SJSA1 (cell line): ENCODE measurements at regions not wholly inside any gene's neighbourhood (a gene's known extent, or its start where the extent isn't known, plus 50 kb on each side); places are given as distances from the start of the nearest gene placed in this dataset.

ENCODE experiments used
- DNase-seq, 2 experiments: peaks; one replicate each; pipeline ENCODE4 v3.0.0-alpha.2; 2015 to 2020; ENCODE audit warnings: low spot score in 2 of 2, low read depth in 1 of 2
- H3K27ac ChIP-seq: fragments of 250-450 bp; sonication (Bioruptor Pico); 2 replicates; pipeline ENCODE4 v1.5.1; 2020; ENCODE audit warnings: mild to moderate bottlenecking, moderate library complexity
- H3K27me3 ChIP-seq: fragments of 250-450 bp; sonication (Bioruptor Pico); replicated peaks from 2 replicates; pipeline ENCODE4 v1.5.1; 2020; ENCODE audit warnings: mild to moderate bottlenecking, moderate library complexity
- H3K36me3 ChIP-seq: fragments of 250-450 bp; sonication (Bioruptor Pico); 2 replicates; pipeline ENCODE4 v1.5.1; 2020; ENCODE audit warnings: mild to moderate bottlenecking
- H3K4me1 ChIP-seq: fragments of 250-450 bp; sonication (Bioruptor Pico); replicated peaks from 2 replicates; pipeline ENCODE4 v1.6.1; 2021; ENCODE audit warnings: mild to moderate bottlenecking
- H3K4me3 ChIP-seq: fragments of 250-450 bp; sonication (Bioruptor Pico); 2 replicates; pipeline ENCODE4 v1.5.1; 2020; ENCODE audit warnings: mild to moderate bottlenecking
- H3K9me3 ChIP-seq: fragments of 250-450 bp; sonication (Bioruptor Pico); replicated peaks from 2 replicates; pipeline ENCODE4 v1.5.1; 2020; ENCODE audit warnings: mild to moderate bottlenecking

GRCh38 chr10:132479024-132479602 is 58.5 kb upstream of the INPP5A start:
- H3K4me3 ChIP-seq: no peak overlapping the region
- H3K27ac ChIP-seq: no peak overlapping the region
- peaks cover 42% of the 10 kb centered on the region for H3K4me1 ChIP-seq
- no peaks in the 10 kb centered on the region for H3K36me3 ChIP-seq
- DNase-seq: no peak
- no peaks in the 10 kb centered on the region for H3K27me3 ChIP-seq
- H3K9me3 ChIP-seq: no peaks in the 10 kb centered on the region

GRCh38 chr10:132479603-132480221 is 57.9 kb upstream of the INPP5A start:
- no peak for DNase-seq
- Histone ChIP-seq H3K36me3 (no peaks in the 10 kb centered on the region), H3K9me3 (no peaks in the 10 kb centered on the region), H3K27me3 (no peaks in the 10 kb centered on the region), H3K27ac (no peak overlapping the region), H3K4me1 (peaks cover 42% of the 10 kb centered on the region), H3K4me3 (no peak overlapping the region)

- Histone ChIP-seq H3K4me3 (no peak overlapping the region), H3K27ac (no peak overlapping the region), H3K27me3 (no peaks in the 10 kb centered on the region), H3K9me3 (no peaks in the 10 kb centered on the region), H3K36me3 (no peaks in the 10 kb centered on the region), H3K4me1 (peaks cover 42% of the 10 kb centered on the region)
- no peak for DNase-seq
Observed at GRCh38 chr10:132480356-132480755, 57.2 kb upstream of the INPP5A start.

DNA sequence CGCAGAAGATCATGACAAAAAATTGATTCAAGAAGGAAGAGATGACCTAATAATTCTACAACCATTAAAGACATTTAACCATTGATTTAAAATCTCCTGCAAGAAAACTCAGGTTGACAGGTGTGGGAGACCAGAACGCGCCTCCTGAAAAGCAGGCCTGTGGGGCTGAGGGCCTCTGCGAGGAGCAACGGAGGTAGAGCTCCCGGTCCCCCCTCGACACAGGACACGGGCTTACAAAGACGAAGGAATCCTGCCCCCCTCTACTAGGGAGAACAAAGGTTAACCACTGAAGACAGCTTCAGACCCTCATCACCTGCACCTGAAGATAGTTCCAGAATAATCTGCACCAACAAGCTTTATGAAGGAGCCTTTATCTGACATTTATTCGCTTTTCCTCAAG is 55.9 kb upstream of the INPP5A start:
- H3K4me3 ChIP-seq: no peak overlapping the region
- H3K27ac ChIP-seq: peak overlapping the region; percentile 88
- H3K4me1 ChIP-seq: peaks cover 42% of the 10 kb centered on the region
- no peaks in the 10 kb centered on the region for H3K9me3 ChIP-seq
- no peak for DNase-seq
- no peaks in the 10 kb centered on the region for H3K27me3 ChIP-seq
- no peaks in the 10 kb centered on the region for H3K36me3 ChIP-seq

DNA sequence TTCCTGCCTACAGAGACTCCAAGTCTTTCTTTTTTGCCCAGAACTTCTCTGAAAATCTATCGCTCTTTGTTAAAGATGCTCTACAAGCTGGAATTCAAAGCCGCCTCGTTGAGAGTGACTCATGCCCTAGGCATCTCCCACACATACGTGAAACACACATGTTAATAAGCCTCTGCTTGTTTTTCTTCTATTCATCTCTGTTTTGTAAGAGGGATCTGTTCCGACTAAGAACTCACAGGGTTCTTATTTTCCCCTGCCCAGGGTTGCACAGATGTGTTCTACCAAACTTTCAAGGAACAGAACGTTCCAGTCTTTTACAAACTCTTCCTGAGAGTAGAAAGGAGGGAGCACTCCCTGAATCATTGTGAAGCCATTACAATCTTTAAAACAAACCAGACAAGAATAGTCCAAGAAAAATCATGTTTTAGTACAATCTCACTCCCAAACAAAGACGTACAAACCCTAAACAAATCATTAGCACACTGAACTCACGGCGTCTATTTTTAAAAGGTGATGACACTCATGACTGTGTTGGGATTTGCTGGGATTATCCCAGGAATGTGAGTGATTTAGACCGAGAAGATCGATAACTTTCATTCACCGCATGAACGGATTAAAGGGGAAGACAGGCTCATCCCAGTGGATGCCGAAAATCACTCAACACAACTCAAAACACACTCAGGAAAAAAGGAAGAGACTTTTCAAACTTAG is 55.3 kb upstream of the INPP5A start:
- Histone ChIP-seq H3K4me3 (peak overlapping the region; percentile 8), H3K27ac (peak overlapping the region; percentile 88), H3K27me3 (no peaks in the 10 kb centered on the region), H3K4me1 (peaks cover 42% of the 10 kb centered on the region), H3K36me3 (no peaks in the 10 kb centered on the region), H3K9me3 (no peaks in the 10 kb centered on the region)
- peak; percentile 90 for DNase-seq

DNA sequence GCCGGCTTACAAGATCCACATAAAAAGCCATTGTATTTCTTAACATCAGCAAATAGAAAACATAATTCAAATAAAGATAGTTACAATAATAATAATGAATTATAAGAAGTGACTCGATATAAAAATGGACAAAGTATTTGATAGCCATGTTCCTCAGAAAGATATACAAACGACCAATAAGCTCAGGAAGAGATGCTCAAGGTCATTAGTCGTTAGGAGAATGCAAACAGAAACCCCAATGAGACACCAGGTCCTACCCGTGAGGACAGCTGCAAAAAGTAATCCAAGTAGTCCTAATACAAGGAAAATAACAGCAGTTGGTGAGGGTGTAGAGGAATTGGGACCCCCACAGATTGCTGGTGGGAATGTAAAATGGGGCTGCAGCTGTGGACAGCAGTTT is 54.2 kb upstream of the INPP5A start:
- no peaks in the 10 kb centered on the region for H3K27me3 ChIP-seq
- DNase-seq: no peak
- H3K27ac ChIP-seq: no peak overlapping the region
- peaks cover 32% of the 10 kb centered on the region for H3K4me1 ChIP-seq
- H3K9me3 ChIP-seq: no peaks in the 10 kb centered on the region
- H3K4me3 ChIP-seq: no peak overlapping the region
- no peaks in the 10 kb centered on the region for H3K36me3 ChIP-seq

DNA sequence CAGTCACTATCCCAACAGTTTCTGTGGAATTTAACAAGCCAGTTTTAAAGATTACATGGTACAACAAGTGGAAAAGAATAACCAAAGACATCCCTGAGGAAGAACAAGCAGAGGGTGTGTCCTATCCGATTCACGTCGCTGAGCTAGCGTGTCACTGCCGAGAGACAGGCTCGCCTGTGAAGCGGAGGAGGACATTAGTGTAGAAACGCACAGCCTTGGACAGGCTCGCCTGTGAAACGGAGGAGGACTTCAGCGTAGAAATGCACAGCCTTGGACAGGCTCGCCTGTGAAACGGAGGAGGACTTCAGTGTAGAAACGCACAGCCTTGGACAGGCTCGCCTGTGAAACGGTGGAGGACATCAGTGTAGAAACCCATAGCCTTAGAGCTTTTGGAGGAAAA is 52.7 kb upstream of the INPP5A start:
- Histone ChIP-seq H3K27me3 (no peaks in the 10 kb centered on the region), H3K9me3 (no peaks in the 10 kb centered on the region), H3K27ac (no peak overlapping the region), H3K4me3 (no peak overlapping the region), H3K36me3 (no peaks in the 10 kb centered on the region), H3K4me1 (peaks cover 37% of the 10 kb centered on the region)
- no peak for DNase-seq

- Histone ChIP-seq H3K9me3 (no peaks in the 10 kb centered on the region), H3K4me1 (peaks cover 33% of the 10 kb centered on the region), H3K36me3 (no peaks in the 10 kb centered on the region), H3K27ac (no peak overlapping the region), H3K27me3 (no peaks in the 10 kb centered on the region), H3K4me3 (no peak overlapping the region)
- no peak for DNase-seq
Observed at GRCh38 chr10:132485391-132485790, 52.2 kb upstream of the INPP5A start.

- no peak for DNase-seq
- Histone ChIP-seq H3K9me3 (no peaks in the 10 kb centered on the region), H3K27ac (no peak overlapping the region), H3K27me3 (no peaks in the 10 kb centered on the region), H3K4me1 (peaks cover 23% of the 10 kb centered on the region), H3K4me3 (no peak overlapping the region), H3K36me3 (no peaks in the 10 kb centered on the region)
Observed at GRCh38 chr10:132486539-132487121, 51.0 kb upstream of the INPP5A start.

DNA sequence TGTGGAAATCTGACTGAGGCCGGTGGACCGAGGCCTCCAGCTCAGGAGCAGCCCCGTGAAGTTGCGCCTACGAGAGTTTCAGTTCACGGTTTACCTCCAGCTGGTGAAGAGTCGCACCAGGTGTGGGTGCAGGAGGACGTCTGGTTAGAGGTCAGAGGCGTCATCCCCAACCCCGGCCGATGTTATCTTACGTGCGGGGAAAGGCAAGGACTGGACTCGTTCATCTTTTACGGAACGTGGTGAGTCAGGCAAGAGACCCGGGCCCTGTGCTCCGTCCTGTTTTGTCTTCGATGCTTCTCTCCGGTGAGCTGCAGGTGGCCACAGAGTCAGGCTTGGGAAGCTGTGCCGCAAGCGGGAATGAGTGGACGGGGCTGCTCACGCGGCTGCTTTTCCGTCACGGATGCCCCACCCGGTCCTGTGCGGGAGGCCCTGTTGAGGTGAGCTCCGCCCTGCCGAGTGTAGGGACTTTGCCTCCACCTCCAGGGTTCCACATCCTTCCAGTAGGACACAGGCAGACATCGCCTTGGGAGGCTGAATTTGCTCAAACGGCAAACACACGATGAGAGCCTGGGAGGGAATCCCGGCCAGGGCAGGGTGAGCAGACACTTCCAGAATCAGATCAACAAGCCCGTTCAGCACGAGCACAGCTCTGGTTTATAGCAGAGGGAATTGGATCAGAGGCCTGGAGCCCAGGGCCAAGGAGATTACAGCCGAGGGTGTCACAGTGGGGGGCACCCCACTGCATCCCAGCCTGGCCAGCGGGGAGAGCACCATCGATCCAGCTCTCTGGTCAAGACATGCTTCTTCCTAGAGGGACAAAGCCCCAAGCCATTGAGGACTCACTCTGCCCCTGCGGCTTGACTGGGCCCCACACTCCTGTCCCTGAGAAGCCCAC is 50.1 kb upstream of the INPP5A start:
- Histone ChIP-seq H3K36me3 (no peaks in the 10 kb centered on the region), H3K4me1 (peaks cover 16% of the 10 kb centered on the region), H3K27ac (no peak overlapping the region), H3K27me3 (no peaks in the 10 kb centered on the region), H3K9me3 (no peaks in the 10 kb centered on the region), H3K4me3 (no peak overlapping the region)
- no peak for DNase-seq
